ENCODE measurements at regions not wholly inside any gene's neighbourhood (a gene's known extent, or its start where the extent isn't known, plus 50 kb on each side); places are given as distances from the start of the nearest gene placed in this dataset.

DNA sequence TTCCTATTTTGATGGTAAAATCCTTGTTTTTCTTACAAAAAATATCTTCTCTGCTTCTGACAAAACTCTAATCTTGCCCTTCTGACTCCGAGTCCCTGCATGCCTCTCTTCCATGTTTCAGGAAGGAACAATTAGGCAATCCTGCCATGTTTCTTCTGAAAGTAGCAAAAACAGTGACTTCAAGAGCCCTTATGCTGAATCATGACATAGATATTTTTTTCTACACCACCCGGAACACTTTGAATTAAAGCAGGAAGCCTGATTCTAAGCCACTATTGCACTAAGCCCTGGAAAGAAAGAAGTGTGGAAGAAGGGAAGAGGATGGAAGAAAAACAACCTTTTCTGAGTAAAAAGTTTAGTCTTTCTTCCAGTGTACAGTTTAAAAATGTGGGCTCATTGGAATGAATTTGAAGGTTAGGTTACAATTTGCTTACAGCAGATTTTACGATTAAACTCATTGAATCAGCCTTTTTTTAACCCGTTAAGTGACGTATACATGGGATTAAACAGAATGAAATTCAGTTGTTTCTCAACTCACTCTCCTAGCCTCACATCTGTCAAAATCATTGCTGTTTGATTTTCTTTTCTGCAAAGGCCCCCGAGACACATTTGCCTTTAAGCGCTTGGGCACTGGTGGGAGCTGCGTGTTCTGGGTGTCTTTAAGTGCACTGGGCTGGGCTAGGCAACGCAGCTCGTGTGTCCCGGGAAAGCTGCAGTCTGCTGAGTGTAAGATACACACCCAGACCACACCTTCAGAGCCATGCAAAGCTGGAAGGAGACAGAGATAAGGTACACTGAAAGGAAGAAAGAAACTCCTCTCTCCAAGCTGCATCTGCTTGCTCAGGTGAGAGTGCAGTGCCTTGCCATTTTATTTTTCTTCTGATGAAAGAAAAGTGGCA is 159.4 kb upstream of the CITED2 start:
- Histone ChIP-seq H3K9ac (ENCODE audit: low read length) (peak overlapping the region; percentile 42; the same call in 1 of the 2 replicates), H3K36me3 (replicated peaks; ENCODE audit: insufficient read depth, low read length) (no peaks in the 10 kb centered on the region), H3K4me1 (ENCODE audit: low read length) (peaks cover 24% of the 10 kb centered on the region), H3K9me3 (replicated peaks; ENCODE audit: insufficient read depth, low read length) (no peaks in the 10 kb centered on the region), H2AFZ (ENCODE audit: low read length) (peak overlapping the region; percentile 67), H3K27ac (ENCODE audit: low read length) (peak overlapping the region; percentile 83), H3K4me3 (ENCODE audit: low read length) (peak overlapping the region; percentile 35), H3K9me2 (replicated peaks; ENCODE audit: insufficient read depth, low read length) (no peaks in the 10 kb centered on the region), H4K20me1 (ENCODE audit: insufficient read depth, low read length) (no peaks in the 10 kb centered on the region), H3K79me2 (ENCODE audit: low read length) (no peaks in the 10 kb centered on the region), H3K4me2 (ENCODE audit: low read depth, low read length) (peak overlapping the region; percentile 68), H3F3A (ENCODE audit: insufficient read depth, low read length) (peaks cover 20% of the 10 kb centered on the region), H3K27me3 (replicated peaks; ENCODE audit: insufficient read depth, low read length) (no peaks in the 10 kb centered on the region)
- DNase-seq = peak; percentile 10
- no peak for TF ChIP-seq EZH2 (optimal IDR thresholded peaks at IDR 0.05; ENCODE audit: low read depth, low read length)
- TF ChIP-seq EZH2phosphoT487 (IDR thresholded peaks at IDR 0.05; ENCODE audit: low read length) = no peak
- TF ChIP-seq, protein P1, sequence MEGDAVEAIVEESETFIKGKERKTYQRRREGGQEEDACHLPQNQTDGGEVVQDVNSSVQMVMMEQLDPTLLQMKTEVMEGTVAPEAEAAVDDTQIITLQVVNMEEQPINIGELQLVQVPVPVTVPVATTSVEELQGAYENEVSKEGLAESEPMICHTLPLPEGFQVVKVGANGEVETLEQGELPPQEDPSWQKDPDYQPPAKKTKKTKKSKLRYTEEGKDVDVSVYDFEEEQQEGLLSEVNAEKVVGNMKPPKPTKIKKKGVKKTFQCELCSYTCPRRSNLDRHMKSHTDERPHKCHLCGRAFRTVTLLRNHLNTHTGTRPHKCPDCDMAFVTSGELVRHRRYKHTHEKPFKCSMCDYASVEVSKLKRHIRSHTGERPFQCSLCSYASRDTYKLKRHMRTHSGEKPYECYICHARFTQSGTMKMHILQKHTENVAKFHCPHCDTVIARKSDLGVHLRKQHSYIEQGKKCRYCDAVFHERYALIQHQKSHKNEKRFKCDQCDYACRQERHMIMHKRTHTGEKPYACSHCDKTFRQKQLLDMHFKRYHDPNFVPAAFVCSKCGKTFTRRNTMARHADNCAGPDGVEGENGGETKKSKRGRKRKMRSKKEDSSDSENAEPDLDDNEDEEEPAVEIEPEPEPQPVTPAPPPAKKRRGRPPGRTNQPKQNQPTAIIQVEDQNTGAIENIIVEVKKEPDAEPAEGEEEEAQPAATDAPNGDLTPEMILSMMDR (IDR thresholded peaks at IDR 0.05; ENCODE audit: low read length) = no peak

DNA sequence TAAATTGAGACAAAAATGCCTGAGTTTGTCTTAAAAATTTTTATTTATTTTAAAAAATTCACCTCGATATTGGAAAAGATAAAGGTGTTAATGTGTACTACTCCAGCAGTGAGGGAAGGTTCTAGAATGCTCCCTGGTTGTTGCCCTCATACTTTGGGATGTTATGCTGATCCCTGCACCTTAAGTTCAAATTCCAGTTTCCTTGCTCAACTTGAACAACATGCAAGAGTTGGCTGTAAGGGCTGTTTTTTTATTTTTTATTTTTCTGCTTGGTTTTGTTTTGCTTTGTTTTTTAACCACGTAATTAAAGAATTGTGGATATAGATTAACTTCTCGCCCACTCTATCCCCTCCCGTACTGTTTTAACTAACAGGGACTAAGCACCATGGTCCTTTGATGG is 158.7 kb upstream of the CITED2 start:
- peaks cover 29% of the 10 kb centered on the region for H3K4me1 ChIP-seq (ENCODE audit: low read length)
- H3K27ac ChIP-seq (ENCODE audit: low read length) = peak overlapping the region; percentile 83; the same call in 1 of the 2 replicates
- H3K79me2 ChIP-seq (ENCODE audit: low read length) = no peaks in the 10 kb centered on the region
- H3K4me2 ChIP-seq (ENCODE audit: low read depth, low read length) = no peak overlapping the region
- no peak overlapping the region for H3K9ac ChIP-seq (ENCODE audit: low read length)
- no peaks in the 10 kb centered on the region for H3K9me3 ChIP-seq (replicated peaks; ENCODE audit: insufficient read depth, low read length)
- DNase-seq = no peak
- H4K20me1 ChIP-seq (ENCODE audit: insufficient read depth, low read length) = no peaks in the 10 kb centered on the region
- no peaks in the 10 kb centered on the region for H3K27me3 ChIP-seq (replicated peaks; ENCODE audit: insufficient read depth, low read length)
- peak overlapping the region; percentile 52; the same call in 1 of the 2 replicates for H2AFZ ChIP-seq (ENCODE audit: low read length)
- H3K36me3 ChIP-seq (replicated peaks; ENCODE audit: insufficient read depth, low read length) = no peaks in the 10 kb centered on the region
- H3F3A ChIP-seq (ENCODE audit: insufficient read depth, low read length) = peaks cover 20% of the 10 kb centered on the region
- H3K9me2 ChIP-seq (replicated peaks; ENCODE audit: insufficient read depth, low read length) = no peaks in the 10 kb centered on the region
- TF ChIP-seq EZH2 (optimal IDR thresholded peaks at IDR 0.05; ENCODE audit: low read depth, low read length) = no peak
- TF ChIP-seq, protein P1 (IDR thresholded peaks at IDR 0.05; ENCODE audit: low read length) = no peak
- TF ChIP-seq EZH2phosphoT487 (IDR thresholded peaks at IDR 0.05; ENCODE audit: low read length) = no peak
- no peak overlapping the region for H3K4me3 ChIP-seq (ENCODE audit: low read length)

DNA sequence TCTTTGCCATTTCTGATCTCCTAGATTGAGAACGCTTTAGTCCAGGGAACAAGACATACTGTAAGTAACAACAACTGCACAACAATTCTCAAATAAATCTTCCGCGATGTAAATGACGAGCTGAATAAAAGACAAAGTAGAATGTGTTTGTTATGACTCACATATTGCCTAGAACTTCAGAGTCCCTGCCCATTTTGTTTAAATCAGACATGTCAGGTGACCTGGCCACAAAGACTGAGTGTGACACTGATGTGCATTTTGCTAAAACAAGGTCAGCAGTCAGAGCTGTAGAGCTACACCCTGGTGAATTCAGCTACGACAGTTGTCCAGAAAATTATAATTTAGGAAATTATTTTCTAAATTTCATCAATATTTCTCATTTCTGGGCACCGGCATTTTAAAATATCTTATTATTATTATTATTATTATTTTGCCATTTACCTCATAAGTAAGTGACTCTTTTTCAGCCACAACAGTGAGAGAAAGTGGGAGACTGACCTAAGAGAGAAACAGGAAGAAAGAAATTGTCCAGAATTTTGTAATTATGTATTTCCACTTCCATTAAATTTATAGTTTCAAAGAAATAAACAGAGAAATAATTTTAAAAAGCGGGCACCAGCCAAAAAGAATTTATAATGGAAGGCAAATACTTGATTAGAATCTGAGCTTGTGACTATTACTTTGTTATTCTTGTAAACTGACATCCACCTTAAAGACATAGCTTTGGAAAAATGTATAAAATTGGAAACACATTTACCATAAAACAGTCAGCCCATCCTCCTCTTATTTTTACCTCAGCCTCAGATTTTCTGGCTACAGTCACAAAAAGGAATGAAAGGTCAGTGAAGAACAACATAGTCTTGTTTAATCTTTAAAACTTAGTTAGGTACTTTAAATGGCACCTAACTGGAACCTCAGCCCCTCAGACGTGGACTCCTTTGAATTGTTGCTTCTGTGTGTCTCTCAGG is 157.0 kb upstream of the CITED2 start:
- Histone ChIP-seq H3K4me2 (ENCODE audit: low read depth, low read length) (no peak overlapping the region), H3K79me2 (ENCODE audit: low read length) (no peaks in the 10 kb centered on the region), H3K9ac (ENCODE audit: low read length) (no peak overlapping the region), H3K9me2 (replicated peaks; ENCODE audit: insufficient read depth, low read length) (no peaks in the 10 kb centered on the region), H3K27me3 (replicated peaks; ENCODE audit: insufficient read depth, low read length) (no peaks in the 10 kb centered on the region), H3K4me3 (ENCODE audit: low read length) (no peak overlapping the region), H4K20me1 (ENCODE audit: insufficient read depth, low read length) (no peaks in the 10 kb centered on the region), H3K36me3 (replicated peaks; ENCODE audit: insufficient read depth, low read length) (no peaks in the 10 kb centered on the region), H2AFZ (ENCODE audit: low read length) (no peak overlapping the region), H3K27ac (ENCODE audit: low read length) (no peak overlapping the region), H3K4me1 (ENCODE audit: low read length) (peaks cover 29% of the 10 kb centered on the region), H3F3A (ENCODE audit: insufficient read depth, low read length) (peaks cover 20% of the 10 kb centered on the region), H3K9me3 (replicated peaks; ENCODE audit: insufficient read depth, low read length) (no peaks in the 10 kb centered on the region)
- no peak for DNase-seq
- TF ChIP-seq EZH2 (optimal IDR thresholded peaks at IDR 0.05; ENCODE audit: low read depth, low read length) (no peak), EZH2phosphoT487 (IDR thresholded peaks at IDR 0.05; ENCODE audit: low read length) (no peak)
- TF ChIP-seq, protein P1 (IDR thresholded peaks at IDR 0.05; ENCODE audit: low read length) = no peak
